HEK293T (cell line): ENCODE measurements at regions not wholly inside any gene's neighbourhood (a gene's known extent, or its start where the extent isn't known, plus 50 kb on each side); places are given as distances from the start of the nearest gene placed in this dataset.

Experiments used
- CTCF ChIA-PET: fragments of 350-600 bp; formaldehyde crosslinking; extraction: SDS; loops from one replicate; lab custom pipeline; 2021; ENCODE audit warnings: antibody characterized with exemption, inconsistent platforms; lab: Yijun Ruan, JAX
- POLR2A ChIA-PET: fragments of 350-600 bp; formaldehyde crosslinking; extraction: SDS; loops from one replicate; lab custom pipeline; 2020; ENCODE audit warnings: antibody characterized with exemption, inconsistent platforms; lab: Yijun Ruan, JAX
- DNase-seq: peaks from one replicate; pipeline ENCODE4 v3.0.0; 2012; ENCODE audit warnings: mixed read lengths; ENCODE audit errors: extremely low spot score
- ARNT ChIP-seq: fragments of 450-650 bp; IDR thresholded peaks from 2 replicates; pipeline ENCODE4 v1.6.1; 2017; ENCODE audit warnings: mild to moderate bottlenecking
- BHLHE40 ChIP-seq: fragments of 450-650 bp; IDR thresholded peaks from 2 replicates; pipeline ENCODE4 v1.6.1; 2016; ENCODE audit warnings: mild to moderate bottlenecking, moderate library complexity, borderline replicate concordance
- CTBP1 ChIP-seq: fragments of 450-650 bp; IDR thresholded peaks from 2 replicates; pipeline ENCODE4 v1.6.1; 2016; ENCODE audit warnings: borderline replicate concordance
- ELF4 ChIP-seq: fragments of 450-650 bp; IDR thresholded peaks from 2 replicates; pipeline ENCODE4 v1.6.1; 2017; ENCODE audit warnings: antibody characterized with exemption
- FOXA1 ChIP-seq: fragments of 450-650 bp; IDR thresholded peaks from 2 replicates; pipeline ENCODE4 v1.6.1; 2016; ENCODE audit warnings: mild to moderate bottlenecking
- FOXK2 ChIP-seq: fragments of 450-650 bp; IDR thresholded peaks from 2 replicates; pipeline ENCODE4 v1.6.1; 2016; ENCODE audit warnings: mild to moderate bottlenecking
- FOXM1 ChIP-seq: fragments of 450-650 bp; IDR thresholded peaks from 2 replicates; pipeline ENCODE4 v1.6.1; 2017; ENCODE audit warnings: mild to moderate bottlenecking, borderline replicate concordance
- HDGF ChIP-seq: fragments of 450-650 bp; IDR thresholded peaks from 2 replicates; pipeline ENCODE4 v1.6.1; 2017; ENCODE audit warnings: antibody characterized with exemption, borderline replicate concordance
- L3MBTL2 ChIP-seq: fragments of 450-650 bp; conservative IDR thresholded peaks from 2 replicates; pipeline ENCODE4 v1.6.1; 2016; ENCODE audit warnings: mild to moderate bottlenecking
- LEF1 ChIP-seq: fragments of 450-650 bp; IDR thresholded peaks from 2 replicates; pipeline ENCODE4 v1.6.1; 2017; ENCODE audit warnings: mild to moderate bottlenecking, borderline replicate concordance
- NFRKB ChIP-seq: fragments of 450-650 bp; IDR thresholded peaks from 2 replicates; pipeline ENCODE4 v1.6.1; 2016; ENCODE audit warnings: mild to moderate bottlenecking, moderate library complexity
- SP1 ChIP-seq: fragments of 450-650 bp; IDR thresholded peaks from 2 replicates; pipeline ENCODE4 v1.6.1; 2017
- SUZ12 ChIP-seq: fragments of 450-650 bp; IDR thresholded peaks from 2 replicates; pipeline ENCODE4 v1.6.1; 2016; ENCODE audit warnings: mild to moderate bottlenecking
- TARDBP ChIP-seq: fragments of 450-650 bp; IDR thresholded peaks from 2 replicates; pipeline ENCODE4 v1.6.1; 2016
- ZNF384 ChIP-seq: fragments of 450-650 bp; IDR thresholded peaks from 2 replicates; pipeline ENCODE4 v1.6.1; 2016
- TF ChIP-seq, protein P1 (sequence below): fragments of 450-650 bp; IDR thresholded peaks from 2 replicates; pipeline ENCODE4 v1.6.1; 2016

DNA sequence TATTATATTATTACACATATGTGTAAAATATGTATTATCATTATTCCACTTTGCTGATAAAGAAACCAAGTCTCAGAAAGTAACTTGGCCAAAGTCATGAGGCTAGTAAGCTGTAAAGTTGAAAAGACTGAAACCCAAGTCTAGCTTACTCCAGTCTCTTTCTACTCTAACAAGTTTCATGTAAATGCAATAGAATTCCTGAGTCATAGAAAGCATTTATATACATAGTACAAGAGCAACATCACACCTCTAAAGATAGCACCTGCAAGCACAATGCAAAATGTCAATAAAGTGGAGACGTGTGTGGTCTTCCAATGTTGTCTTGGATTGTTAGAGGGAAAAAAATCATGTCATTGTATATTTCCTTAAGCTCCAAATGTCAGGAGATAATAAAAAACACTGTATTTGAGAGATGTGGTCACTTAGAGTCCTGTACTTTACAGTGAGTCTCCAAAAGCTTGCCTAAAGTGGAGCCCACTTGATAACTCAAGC lies 430.3 kb upstream of the NRP1 start:
- TF ChIP-seq ARNT (no peak), LEF1 (no peak), CTBP1 (no peak), L3MBTL2 (no peak), FOXM1 (no peak), ELF4 (no peak), SP1 (no peak), SUZ12 (no peak), FOXA1 (no peak)
- TF ChIP-seq, protein P1, sequence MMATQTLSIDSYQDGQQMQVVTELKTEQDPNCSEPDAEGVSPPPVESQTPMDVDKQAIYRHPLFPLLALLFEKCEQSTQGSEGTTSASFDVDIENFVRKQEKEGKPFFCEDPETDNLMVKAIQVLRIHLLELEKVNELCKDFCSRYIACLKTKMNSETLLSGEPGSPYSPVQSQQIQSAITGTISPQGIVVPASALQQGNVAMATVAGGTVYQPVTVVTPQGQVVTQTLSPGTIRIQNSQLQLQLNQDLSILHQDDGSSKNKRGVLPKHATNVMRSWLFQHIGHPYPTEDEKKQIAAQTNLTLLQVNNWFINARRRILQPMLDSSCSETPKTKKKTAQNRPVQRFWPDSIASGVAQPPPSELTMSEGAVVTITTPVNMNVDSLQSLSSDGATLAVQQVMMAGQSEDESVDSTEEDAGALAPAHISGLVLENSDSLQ = no peak
- no peak for DNase-seq
- CTCF ChIA-PET = interaction anchor here (0.7 kb wide), 1 partner anchor 490 kb away, joined by 3 read pairs; no protein-coding TSS in a partner anchor
- POLR2A ChIA-PET = no interaction called here

- DNase-seq = no peak
- CTCF ChIA-PET = no interaction called here
- POLR2A ChIA-PET = no interaction called here
- TF ChIP-seq FOXM1 (no peak), LEF1 (no peak), L3MBTL2 (no peak), CTBP1 (no peak), FOXA1 (no peak), ZNF384 (no peak), HDGF (no peak), TARDBP (no peak), BHLHE40 (no peak), NFRKB (no peak)
These were observed 425.8 kb upstream of the NRP1 start for GRCh38 chr10:33760056-33760943.

GRCh38 chr10:33759191-33759590 lies 424.7 kb upstream of the NRP1 start:
- ChIA-PET POLR2A (no interaction called here), CTCF (interaction anchor here (0.6 kb wide), 1 partner anchor 46 kb away, joined by 3 read pairs; no protein-coding TSS in a partner anchor)
- DNase-seq = no peak
- TF ChIP-seq TARDBP = no peak
- no peak for TF ChIP-seq L3MBTL2
- TF ChIP-seq BHLHE40 = no peak
- no peak for TF ChIP-seq CTBP1
- TF ChIP-seq HDGF = no peak
- no peak for TF ChIP-seq ELF4
- no peak for TF ChIP-seq NFRKB
- TF ChIP-seq FOXA1 = no peak
- TF ChIP-seq, protein P1 = no peak
- no peak for TF ChIP-seq FOXK2
- no peak for TF ChIP-seq FOXM1
- TF ChIP-seq ARNT = no peak
- no peak for TF ChIP-seq SP1
- no peak for TF ChIP-seq LEF1
- TF ChIP-seq SUZ12 = no peak
- TF ChIP-seq ZNF384 = no peak

DNA sequence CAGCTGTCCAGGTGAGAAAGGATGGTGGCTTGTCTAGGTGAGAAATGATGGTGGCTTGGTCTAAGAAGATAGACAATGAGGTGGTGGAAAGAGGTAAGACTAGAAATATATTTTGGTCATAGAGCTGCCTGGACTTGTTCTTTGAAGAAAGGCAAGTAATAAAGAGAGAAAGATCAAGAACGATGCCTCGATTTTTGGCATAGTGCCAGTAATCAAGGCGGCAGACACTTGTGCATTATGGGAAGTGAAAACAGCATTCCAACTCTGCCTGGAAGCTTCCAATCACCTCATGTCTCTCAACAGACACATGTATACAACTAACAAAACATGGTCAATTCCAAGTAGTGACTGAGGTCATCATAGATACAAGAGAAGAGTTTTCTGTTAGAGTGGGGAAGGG lies 423.8 kb upstream of the NRP1 start:
- no peak for TF ChIP-seq ZNF384
- TF ChIP-seq CTBP1 = no peak
- no peak for TF ChIP-seq FOXM1
- no peak for TF ChIP-seq TARDBP
- no peak for TF ChIP-seq SUZ12
- TF ChIP-seq BHLHE40 = no peak
- no peak for TF ChIP-seq LEF1
- no peak for TF ChIP-seq HDGF
- TF ChIP-seq FOXK2 = no peak
- TF ChIP-seq ELF4 = no peak
- TF ChIP-seq FOXA1 = no peak
- TF ChIP-seq, protein P1 = no peak
- no peak for TF ChIP-seq SP1
- no peak for TF ChIP-seq L3MBTL2
- TF ChIP-seq ARNT = no peak
- no peak for TF ChIP-seq NFRKB
- CTCF ChIA-PET = interaction anchor here (0.6 kb wide), 1 partner anchor 47 kb away, joined by 3 read pairs; no protein-coding TSS in a partner anchor
- no peak for DNase-seq
- POLR2A ChIA-PET = no interaction called here

DNA sequence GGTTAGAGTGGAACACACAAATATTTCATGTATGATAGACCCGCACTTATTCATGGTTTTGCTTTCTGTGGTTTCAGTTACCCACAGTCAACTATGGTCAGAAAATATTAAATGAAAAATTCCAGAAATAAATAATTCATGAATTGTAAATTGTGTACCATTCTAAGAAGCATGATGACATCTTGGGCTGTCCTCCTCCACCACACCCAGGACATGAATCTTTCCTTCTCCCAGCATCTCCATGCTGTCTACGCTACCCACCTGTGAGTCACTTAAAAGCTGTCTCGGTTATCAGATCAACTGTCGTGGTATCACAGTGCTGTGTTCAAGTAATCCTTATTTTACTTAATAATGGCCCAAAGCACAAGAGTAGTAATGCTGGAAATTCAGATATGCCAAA lies 419.6 kb upstream of the NRP1 start:
- TF ChIP-seq L3MBTL2 (no peak), CTBP1 (no peak)
- DNase-seq = no peak
- CTCF ChIA-PET = no interaction called here
- POLR2A ChIA-PET = no interaction called here

DNA sequence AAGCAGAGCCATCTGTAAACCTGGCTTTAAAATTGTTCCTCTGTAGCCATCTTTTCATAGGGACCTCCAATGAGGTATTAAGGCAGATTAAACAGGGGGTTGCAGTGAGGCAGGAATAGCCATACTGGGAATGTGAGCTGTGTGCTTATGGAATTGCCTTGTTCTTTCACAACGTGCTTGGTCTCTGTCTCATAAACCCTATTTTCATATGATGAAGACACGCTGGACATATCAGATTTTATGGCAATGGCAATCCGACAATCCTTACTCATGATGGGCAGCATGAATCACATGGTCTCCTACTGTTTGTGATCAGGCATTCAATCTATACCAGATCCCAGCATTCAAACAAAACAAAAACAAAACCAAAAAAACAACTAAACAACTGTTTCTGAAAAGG lies 418.9 kb upstream of the NRP1 start:
- TF ChIP-seq NFRKB (no peak), FOXM1 (no peak), BHLHE40 (no peak), ARNT (no peak), CTBP1 (no peak), FOXK2 (no peak), SUZ12 (no peak), L3MBTL2 (no peak), ELF4 (no peak), ZNF384 (no peak), HDGF (no peak), FOXA1 (no peak), SP1 (no peak), LEF1 (no peak), TARDBP (no peak)
- TF ChIP-seq, protein P1 = no peak
- POLR2A ChIA-PET = no interaction called here
- DNase-seq = no peak
- CTCF ChIA-PET = no interaction called here
